Left colon (tissue), 2 donors: ENCODE measurements at regions not wholly inside any gene's neighbourhood (a gene's known extent, or its start where the extent isn't known, plus 50 kb on each side); places are given as distances from the start of the nearest gene placed in this dataset.

Source experiments
- ATAC-seq: fragments of 200-7000 bp; cut with Tn5 transposase; one replicate; pipeline ENCODE4 v1.9.1; 2020; ENCODE audit warnings: mild to moderate bottlenecking, moderate library complexity
- DNase-seq, 2 donors: peaks; one replicate each; pipeline ENCODE4 v3.0.0-alpha.2; 2020
- intact Hi-C, 2 donors: fragments of 100-400 bp; cut with DNase I in 1 of 2; cut with micrococcal nuclease in 1 of 2; formaldehyde crosslinking; loops; one replicate each; pipeline versions ENCODE4 v1.11.2 to v1.14.0; 2022; cut with DNase I, micrococcal nuclease
- donor health status: DM: no; HTN: no; CAD: no.
- donor health status: DM: yes; HTN: yes; CAD: no.

GRCh38 chr11:111194860-111195568 lies 50.5 kb upstream of the POU2AF2 start:
- DNase-seq, result no peak
- no peak for ATAC-seq
- intact Hi-C loops, result no loop called here

DNA sequence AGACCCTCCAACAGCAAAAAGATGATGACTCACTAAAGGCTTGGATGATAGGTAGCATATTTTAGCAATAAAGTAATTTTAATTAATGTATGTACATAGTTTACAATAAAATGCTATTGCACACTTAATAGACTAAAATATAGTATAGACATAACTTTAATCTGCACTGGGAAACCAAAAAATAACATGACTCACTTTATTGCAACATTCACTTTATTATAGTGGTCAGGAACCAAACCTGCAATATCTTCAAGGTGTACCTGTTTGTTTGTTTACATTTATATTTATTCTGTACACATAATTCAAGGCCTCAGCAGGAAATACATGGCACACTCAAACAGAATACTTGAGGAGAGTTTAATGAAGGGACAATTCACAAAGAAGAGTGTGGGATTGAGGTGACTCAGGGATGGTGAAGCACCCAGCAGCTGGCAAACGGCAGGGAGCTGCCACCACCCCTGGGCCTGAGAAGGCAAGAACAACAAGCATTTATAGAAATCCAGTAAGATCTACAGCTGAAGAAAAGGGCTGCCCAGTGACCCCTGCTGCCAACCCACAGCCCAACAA lies 51.5 kb upstream of the POU2AF2 start:
- intact Hi-C loops, result no loop called here
- ATAC-seq (no peak), DNase-seq (no peak)

DNA sequence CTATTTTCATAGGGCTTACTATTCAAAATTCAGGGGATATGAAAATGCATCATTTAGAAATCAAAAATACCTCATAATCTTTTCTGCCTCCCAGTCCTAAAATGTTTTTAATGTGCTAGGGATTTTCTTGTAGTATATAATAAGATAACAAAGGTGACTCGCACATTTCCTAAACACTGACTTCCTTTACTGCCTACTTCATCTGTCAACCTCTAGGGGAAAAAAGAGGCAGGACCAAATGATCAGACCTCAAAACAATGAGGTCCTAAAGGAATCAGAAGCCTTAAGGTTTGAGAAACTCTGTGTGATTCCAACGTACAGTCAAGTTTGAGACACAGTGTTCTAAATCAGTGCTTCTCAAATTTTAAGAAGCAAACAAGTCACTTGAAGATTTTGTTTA lies 56.1 kb upstream of the POU2AF2 start:
- no peak for DNase-seq
- intact Hi-C loops, result no loop called here
- no peak for ATAC-seq

GRCh38 chr11:111186308-111186915 lies 59.1 kb upstream of the POU2AF2 start:
- intact Hi-C loops, result no loop called here
- no peak for DNase-seq
- ATAC-seq, result no peak

- intact Hi-C loops, result no loop called here
- no peak for DNase-seq
- no peak for ATAC-seq
Observed at GRCh38 chr11:111185266-111185665, 60.3 kb upstream of the POU2AF2 start.

GRCh38 chr11:111183706-111184105 lies 61.8 kb upstream of the POU2AF2 start:
- DNase-seq (no peak), ATAC-seq (no peak)
- intact Hi-C loops, result no loop called here

DNA sequence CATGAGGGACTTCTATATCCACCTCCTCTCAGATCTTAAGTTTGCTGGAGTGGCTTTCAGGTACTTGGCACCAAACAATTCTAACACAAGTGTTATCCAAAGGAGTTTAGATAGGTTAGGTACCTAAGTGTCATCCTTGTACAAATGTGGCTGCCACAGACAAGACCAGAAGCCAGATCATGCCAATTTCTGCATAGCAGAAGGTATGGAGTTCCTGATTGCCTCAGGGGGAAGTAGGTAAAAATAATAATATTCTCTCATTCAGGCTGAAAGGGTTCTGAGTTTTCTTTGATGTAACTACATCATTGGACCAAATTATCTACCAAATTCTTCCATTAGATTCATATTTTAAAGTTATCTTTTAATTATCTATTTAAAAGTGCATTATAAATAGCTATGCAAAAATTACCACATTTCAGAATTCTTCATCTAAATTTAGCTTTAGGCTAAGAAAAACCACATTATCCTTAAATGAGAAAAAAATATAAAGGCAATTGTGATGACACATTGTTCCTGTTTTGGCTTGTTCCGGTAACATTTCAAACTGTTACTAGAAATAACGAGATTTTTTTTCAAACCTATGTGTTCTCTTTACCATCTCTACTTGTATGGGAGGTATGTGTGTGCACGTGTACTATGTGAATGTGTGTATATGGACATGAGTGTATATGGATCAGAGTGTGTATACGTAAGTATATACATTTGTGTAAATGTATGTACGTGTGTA lies 66.2 kb upstream of the POU2AF2 start:
- DNase-seq (no peak), ATAC-seq (no peak)
- intact Hi-C loops, result no loop called here

DNA sequence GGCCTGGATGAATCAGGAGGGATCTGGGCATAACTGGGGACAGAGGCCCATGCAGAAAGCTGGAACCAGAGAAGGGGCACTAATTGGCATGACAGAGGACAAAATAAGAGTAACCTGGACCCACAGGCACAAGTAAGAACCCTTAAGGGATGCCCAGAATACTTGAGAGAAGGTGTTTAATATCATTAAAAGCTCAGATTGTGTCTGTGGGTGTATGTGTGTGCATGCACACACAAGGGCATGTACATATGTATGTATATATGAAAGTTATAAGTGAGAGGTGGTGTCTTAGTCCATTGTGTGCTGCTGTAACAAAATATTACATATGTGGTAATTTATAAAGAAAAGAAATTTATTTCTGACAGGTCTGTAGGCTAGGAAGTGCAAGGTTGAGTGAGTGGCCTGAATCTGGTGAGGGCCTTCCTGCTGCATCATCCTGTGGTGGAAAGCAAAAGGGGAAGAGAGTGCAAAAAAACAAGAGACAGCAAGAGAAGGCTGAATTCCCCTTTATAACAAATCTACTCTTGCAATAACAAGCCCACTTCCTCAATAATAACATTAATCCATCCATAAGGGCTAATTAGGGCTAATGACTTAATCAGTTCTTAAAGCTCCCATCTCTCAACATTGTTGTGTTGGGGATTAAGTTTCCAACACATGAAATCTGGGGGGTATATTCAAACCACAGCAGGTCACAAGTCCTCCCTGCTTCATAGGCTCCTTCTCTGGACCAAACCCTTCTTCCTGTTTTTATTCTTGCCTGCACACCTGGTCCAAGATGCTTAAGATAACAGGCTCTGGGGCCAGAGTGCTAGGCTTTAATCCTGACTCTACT lies 68.3 kb upstream of the POU2AF2 start:
- intact Hi-C loops, result no loop called here
- ATAC-seq, result no peak
- no peak for DNase-seq

DNA sequence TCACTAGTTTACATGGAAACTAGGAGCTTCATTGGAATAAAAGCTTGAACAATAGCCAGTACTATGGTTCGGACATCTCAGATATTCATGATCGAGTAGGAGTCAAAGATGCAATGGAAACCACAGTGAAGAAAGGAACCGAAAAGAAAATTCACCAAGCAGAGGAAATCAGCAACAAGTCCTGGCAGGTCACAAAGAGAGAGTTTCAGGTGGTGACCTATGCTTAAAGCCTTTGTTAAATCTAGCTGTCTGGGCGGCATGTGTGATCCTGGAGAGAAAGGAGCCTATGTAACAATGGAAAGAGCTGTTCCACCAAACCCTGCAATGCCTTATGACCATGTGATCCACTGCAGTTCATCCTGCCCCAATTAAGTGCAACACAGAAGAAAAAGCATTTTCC lies 68.9 kb upstream of the POU2AF2 start:
- intact Hi-C loops, result no loop called here
- ATAC-seq, result no peak
- no peak for DNase-seq

- ATAC-seq (no peak), DNase-seq (no peak)
- intact Hi-C loops, result no loop called here
Observed at GRCh38 chr11:111173221-111173620, 72.3 kb upstream of the POU2AF2 start.

- DNase-seq, result no peak
- intact Hi-C loops, result no loop called here
- ATAC-seq, result no peak
Observed at GRCh38 chr11:111172321-111172862, 73.1 kb upstream of the POU2AF2 start.

- DNase-seq (no peak), ATAC-seq (no peak)
- intact Hi-C loops, result no loop called here
Observed at GRCh38 chr11:111170761-111171379, 74.7 kb upstream of the POU2AF2 start.

- no peak for DNase-seq
- intact Hi-C loops, result no loop called here
- ATAC-seq, result no peak
Observed at GRCh38 chr11:111169367-111169766, 76.2 kb upstream of the POU2AF2 start.

DNA sequence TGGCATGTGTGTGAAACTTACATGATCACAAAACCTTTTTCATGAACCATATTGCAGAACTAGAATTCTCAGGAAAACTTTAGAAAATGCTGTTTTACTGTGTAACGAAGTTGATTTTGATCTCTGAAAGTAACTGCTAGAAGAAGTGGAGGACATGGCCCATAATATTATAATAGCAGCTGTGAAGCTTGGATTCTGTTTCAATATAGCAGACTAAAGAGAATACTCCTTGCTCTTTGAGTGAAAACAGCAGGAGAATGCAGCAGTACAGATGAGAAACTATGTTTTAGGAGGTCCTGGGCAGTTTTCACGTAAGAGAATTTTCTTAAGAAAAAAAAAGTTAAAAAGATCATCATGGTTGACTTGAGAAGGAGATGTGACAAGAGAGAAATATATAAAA lies 76.7 kb upstream of the POU2AF2 start:
- intact Hi-C loops, result no loop called here
- ATAC-seq, result no peak
- no peak for DNase-seq

DNA sequence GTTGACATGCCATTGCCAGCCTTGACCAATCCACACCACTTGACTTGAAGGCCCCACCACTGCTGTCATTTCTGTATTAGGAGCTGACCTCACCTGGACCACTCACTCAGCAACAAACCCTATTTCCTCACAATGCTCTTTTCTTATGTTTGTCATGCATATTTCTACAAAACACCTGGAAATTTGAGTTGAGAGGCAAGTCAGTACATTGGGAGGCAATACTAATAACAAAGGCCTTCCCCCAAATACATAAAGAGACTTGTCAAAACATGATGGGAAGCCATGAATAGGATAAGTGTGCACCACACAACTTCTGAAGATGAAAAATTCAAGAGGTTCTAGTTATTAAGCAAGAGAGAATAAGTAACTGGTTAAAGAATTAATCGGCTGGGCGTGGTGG lies 77.9 kb upstream of the POU2AF2 start:
- ATAC-seq, result no peak
- DNase-seq, result no peak
- intact Hi-C loops, result no loop called here

DNA sequence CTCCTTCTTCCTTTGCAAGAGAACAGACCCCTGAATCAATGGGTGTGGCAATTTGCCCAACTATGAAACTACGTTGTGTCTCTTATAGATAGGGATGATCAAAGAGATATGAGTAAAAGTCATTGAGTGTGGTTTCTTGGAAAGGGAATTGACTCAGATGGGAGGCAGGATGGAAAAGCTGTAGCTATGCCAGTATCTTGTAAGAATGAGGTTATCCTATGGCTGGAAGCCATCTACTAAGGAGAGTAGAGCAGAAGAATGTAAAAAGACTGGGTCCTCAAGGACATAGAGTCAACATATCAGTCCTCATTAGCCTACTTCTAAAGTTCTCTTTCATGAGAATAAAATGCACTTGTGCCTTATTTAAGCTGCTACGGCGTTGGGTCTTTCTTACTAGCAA lies 78.9 kb upstream of the POU2AF2 start:
- ATAC-seq (no peak), DNase-seq (no peak)
- intact Hi-C loops, result no loop called here

DNA sequence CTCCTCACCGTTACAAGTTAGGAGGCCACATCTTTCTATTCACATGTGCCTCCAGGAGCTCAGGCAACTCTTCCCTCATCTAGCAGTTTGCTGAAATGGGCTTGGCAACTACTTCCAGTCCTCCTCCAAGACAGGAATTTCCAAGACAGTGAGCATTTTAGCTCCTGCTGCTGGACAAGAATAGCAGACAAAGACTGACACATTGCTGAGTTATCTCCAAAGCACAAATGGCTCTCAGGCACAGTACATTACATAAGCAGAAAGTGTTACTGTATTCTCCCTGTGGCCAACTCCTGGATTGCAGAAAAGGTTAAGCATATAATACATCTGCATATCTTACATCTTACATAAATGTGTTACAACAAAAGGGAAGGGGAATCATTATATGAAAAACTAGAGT lies 83.2 kb upstream of the POU2AF2 start:
- no peak for ATAC-seq
- no peak for DNase-seq
- intact Hi-C loops, result no loop called here

GRCh38 chr11:111157571-111157970 lies 88.0 kb upstream of the POU2AF2 start:
- ATAC-seq (no peak), DNase-seq (no peak)
- intact Hi-C loops, result no loop called here

GRCh38 chr11:111155021-111155420 lies 90.5 kb upstream of the POU2AF2 start:
- ATAC-seq (no peak), DNase-seq (no peak)
- intact Hi-C loops, result no loop called here
